NCI-H1105 treated with DMSO at 0.1 percent for 48 hours (cell line): ENCODE measurements at regions not wholly inside any gene's neighbourhood (a gene's known extent, or its start where the extent isn't known, plus 50 kb on each side); places are given as distances from the start of the nearest gene placed in this dataset.
A peak's percentile ranks its signal among the peaks of the same experiment; 100 is the strongest.

Experiments used
- DNase-seq: peaks from one replicate; lab custom pipeline; 2025; lab: John Stamatoyannopoulos, UW

DNA sequence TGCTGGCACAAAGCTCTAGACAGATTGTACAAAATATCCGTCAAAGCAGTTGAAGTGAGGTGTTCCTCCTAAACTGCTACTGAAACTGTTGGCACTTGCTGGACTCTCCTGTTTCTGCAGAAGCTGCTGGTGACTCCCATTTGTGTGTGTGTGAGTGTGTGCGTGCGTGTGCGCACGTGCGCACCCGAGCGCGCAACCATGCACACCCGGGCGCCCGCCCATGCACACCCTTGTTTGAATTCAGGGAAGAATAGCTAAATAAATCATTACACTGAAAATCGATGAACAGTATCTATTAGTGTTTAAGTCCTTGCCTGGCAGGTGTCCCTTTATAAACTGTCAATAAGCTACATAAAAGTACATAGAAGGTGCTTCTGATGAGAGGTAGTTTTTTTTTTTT is 156.4 kb upstream of the B3GALT2 start:
- DNase-seq = no peak

DNA sequence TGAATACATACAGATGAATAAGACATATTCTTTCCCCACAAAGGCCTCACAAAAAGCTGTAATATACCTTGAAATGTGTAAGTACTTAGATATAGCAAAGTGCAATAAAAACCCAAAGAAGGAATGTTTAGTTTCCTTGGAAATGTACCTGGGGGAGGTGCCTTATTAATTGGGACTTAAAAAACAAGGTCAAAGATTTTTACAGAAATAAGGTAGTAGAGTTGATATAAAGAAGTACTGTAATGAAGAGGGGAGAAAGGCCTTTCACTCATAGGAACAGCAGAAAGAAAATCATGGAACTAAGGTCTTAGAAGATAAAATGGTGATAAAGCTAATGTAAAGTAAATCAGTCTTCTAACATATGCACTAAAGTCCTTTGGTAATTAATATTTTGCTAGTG is 153.9 kb upstream of the B3GALT2 start:
- DNase-seq = no peak

DNA sequence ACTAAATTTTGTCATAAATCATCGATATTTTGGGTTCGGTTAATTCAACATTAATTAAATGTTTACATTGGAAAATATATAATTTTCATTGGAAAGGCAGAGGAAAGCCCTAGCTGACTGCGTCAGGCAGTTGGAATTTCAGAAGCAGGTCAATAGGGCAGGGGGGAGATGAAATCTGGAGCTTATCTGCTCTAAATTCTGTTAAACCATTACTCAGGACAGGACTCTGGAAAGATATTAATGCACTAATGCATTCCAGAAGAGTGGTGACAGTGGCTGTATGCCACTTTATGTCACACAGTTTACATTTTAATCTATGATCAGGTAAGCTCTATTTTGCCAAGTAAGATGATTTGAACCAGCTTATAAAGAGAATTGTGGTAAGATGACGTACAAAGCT is 153.0 kb upstream of the B3GALT2 start:
- no peak for DNase-seq

DNA sequence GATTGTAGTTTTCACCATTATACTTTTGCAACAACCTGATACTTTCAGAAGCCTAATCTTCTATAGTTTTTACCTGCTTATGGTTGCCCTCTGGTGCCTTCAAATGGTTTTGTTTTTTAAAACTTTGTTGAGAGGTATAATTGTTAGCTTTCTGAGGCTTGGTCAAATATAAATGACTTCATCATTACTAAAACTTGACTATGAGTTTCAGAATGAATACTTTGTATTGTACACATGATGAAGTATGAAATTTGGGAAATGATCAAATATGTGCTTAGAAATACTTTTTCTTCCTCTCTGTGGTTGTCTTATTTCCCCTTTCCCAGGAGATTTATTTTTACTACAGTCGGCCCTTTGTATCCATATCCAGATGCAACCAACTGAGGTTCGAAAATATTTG is 151.8 kb upstream of the B3GALT2 start:
- DNase-seq = no peak

DNA sequence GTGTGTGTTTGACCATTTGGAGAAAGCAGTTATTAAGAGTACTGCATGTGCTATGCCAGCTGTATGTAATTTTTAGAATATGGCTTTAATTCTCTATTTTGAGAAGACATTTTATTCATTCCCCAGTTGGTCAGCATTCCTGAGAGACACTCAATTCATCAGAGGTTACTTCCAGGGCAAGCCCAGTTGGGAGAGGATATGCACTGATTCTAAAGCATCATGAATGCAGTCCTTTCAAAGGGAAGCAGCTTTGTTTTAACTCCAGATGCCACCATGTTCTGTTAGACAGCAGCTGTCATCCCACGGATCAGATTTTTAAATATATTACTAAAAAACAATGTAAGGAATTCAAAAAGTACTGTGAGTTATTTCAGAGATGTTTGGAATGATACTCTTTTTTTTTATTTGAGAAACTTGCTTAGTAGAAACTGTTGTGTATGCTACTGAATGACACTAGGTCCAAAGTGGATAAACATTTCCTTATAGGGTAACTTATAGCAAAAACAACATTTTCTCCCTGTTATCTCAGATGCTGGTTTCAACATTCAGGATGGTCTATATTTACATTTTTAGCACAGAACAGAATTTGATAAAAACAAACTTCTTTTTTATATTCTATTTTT is 149.5 kb upstream of the B3GALT2 start:
- DNase-seq = no peak

DNA sequence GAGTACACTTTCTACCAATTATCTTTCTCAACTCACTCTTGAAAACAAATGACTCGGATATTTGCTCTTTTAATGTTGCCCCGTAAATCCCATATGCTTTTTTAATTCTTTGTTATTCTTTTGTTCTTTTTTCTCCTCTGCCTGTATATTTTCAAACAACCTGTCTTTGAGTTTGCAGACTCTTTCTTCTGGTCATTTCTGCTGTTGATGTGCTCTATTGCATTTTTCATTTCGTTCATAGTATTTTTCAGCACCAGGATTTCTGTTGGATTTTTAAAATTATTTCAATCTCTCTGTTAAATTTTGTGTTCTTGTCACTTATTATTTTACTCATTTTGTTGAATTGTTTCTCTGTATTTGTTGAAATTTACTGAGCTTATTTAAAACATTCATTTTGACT is 146.8 kb upstream of the B3GALT2 start:
- DNase-seq = no peak

DNA sequence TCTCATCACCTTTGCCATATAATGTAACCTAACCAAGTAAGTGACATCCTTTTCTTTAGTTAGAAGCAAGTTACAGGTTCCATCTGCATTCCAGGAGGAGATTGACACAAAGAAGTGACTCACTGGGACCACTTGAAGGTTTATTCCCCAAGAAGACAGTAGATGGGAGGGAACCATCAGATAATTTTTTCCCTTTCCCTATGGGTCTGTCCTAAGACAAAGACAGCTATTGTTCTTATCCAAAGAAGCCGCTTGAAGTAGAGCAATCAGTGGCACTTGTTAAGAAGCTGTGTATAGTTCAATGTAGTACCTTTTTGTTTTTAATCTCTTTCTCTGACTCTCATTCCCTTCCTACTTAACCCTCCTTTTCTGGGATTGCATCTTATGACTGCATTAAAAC is 139.9 kb upstream of the B3GALT2 start:
- no peak for DNase-seq

DNA sequence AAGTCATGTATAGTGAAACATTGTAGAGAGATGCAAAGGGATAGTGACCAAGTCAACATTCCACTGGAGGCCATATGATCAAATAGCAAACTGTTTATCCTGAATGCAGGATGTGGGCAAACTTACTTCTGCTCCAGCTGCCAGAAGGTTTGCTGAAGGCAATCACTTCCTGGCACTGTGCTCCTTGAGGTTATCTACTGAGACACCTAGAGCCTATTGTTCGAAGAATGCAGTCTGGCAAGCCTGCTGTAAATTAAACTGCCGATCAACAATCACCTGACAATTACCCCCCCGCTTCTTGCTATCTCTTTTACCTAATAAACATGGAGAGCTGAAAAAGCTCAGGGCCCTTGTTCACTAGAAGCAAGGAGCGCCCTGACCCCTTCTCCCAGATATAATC is 139.4 kb upstream of the B3GALT2 start:
- DNase-seq = no peak

DNA sequence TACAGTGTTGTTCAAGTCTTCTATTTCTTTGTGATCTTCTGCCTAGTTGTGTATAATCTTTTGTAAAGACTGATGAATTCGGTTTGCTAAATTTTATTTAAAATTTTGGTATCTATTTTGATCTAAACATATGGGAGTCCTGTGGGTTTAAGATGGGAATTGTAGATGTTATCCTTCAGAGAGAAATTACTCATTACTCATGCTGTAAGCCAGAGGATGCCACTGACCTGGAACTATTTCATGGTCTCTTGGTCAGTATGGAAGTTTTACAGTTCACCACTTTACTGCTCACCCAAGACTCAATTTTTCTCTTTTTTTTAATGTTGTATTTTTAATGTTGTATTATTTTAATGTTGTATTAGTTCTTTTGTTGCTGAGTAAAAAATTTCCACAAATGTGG is 138.6 kb upstream of the B3GALT2 start:
- no peak for DNase-seq

DNA sequence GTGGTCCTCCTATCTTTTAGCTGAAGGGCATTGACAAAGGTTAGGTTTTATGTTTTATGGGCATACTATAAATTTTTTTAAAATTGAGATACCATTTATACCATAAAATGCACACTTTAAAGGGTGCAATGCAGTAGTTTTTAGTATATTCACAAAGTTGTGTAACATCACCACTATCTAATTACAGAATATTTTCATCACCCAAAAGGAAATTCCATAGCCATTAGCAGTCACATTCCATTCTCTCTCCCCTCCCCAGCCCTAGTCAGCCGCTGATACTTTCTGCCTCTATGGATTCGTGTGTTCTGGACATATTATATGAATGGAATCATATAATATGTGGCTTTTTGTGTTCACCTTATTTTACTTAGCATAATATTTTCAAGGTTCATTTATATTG is 135.8 kb upstream of the B3GALT2 start:
- no peak for DNase-seq

DNA sequence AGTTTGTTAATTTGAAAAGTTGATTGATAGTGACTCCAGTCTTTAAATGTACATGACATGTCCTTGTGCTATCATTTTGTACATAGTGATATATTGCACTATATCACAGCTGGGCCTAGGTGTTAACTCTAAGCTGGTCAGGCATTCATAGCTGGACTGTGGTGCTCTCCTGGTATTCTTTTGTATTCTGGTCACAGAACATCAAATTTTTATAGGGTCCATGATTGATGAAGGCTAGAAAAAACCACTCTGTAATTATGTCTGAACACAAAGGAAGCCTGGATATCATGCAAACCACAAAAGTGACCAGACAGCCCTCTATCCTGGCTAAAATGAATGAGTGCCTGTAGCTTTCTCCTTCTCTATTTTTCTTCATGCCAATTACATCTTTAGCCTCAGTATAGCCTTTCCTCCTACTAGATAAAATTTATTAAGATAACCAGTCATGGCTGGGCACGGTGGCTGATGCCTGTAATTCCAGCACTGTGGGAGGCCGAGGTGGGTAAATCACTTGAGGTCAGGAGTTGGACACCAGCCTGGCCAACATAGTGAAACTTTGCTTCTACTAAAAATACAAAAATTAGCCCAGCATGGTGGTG is 134.9 kb upstream of the B3GALT2 start:
- DNase-seq = no peak

DNA sequence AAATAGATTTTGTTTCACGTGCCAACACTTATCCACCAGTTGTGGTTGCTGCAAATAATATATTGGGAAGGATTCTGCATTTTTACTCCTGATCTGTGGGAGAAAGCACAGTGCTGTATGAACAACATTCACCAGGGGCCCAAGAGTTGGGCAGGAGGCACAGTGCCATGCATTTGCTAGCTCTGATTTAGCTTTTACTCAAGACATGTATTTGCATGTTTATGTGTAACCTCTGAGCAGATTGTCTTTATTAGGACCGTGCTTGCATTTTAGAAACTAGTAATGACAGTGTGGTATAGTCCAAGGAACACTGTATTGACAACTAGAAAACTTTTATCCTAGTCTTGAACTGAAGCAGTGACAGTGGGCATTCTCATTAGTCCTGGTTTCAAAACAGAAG is 133.9 kb upstream of the B3GALT2 start:
- DNase-seq = no peak

DNA sequence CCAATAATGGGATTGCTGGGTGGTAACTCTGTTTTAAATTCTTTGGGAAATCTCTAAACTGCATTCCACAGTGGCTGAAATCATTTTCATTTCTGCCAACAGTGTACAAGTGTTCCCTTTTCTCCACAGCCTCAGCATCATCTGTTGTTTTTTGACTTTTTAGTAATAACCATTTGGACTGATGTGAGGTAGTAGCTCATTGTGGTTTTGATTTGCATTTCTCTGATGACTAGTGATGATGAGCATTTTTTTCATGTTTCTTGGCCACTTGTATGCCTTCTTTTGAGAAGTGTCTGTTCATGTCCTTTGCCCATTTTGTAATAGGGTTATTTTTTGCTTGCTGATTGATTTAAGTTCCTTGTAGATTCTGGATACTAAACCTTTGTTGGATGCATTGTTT is 131.9 kb upstream of the B3GALT2 start:
- no peak for DNase-seq

DNA sequence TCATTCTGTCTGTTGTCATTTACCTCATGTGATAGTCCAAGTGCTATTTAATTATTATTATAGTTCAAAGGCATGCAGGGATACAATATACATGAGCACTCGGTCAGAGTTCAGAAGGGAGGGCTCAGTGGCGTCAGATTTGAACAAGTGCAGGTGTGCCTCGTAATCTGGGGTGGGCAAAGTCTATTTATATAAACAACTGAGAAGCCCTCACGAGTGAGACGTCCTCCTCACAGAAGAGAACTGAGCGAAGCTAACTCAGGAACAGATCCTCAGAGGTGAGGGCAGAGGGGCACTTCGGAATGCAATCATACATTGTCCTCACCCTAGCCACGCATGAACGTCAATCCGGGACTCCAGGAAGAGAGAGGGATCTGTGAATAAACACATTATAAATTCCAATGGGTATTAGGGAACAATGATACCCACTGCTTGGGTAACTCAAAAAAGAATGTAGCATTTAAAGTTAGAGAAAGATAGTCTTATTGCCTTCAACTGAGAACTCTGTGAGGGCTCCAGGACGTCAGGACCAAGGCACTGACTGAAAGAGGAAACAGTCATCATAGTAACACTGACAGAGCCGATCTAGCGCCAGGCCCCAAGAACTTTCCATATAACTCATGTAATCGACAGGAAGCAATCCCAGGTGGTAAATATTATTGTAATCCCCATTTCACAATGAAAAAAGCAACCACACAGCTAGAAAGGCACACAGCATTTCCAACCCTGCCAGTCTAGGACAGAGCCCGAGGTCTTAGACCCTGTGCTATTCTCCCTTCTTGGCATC is 127.1 kb upstream of the B3GALT2 start:
- DNase-seq = no peak

DNA sequence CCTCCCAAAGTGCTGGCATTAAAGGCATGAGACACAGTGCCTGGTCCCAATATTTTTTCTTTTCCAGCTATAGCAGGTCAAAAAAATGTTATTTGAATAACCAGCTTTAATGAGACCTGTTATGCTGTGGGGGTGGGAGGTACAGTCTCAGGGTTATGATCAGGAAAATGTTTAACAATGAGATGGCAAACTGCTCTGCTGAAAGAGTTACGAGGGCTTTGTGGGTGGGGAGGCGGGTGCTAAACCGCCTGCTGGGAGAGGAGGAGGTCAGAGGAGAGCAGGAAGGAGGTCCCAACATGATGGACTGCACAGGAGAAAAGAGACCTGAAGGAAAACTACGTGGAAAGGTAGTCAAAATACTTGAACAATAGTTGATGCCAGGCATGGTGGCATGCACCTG is 126.0 kb upstream of the B3GALT2 start:
- no peak for DNase-seq

DNA sequence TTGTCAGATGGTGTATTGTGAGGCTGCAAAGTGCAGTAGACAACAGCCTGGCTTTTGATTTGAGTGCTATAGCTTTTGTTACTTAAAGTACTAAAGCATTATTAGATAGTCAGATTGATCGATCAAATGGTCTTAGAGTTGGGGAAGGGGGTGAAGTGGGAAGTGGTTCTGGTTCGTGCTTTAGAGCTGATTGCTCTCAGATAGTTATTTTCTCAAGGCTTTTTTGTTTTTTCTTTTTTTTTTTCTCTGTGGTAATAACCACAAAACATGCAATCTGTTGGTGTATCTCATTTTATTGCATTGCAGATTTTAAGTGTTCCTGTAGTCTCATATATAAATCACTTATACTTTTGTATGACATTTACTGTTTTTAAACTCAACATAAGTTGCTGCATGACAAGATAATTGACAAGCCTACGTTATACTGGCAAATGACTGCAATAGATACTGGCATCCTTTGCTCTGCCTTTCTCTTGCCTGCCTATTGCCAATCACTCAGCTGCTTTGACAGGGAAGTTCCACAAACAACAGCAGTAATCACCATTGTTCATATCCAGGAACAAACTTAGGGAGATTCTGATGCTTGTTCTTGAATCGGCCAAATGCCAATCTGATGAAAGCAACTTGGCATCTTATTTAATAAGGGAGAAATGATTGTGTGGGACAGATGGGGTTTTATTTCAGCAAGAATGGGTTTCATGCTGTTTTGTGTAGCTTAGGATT is 125.0 kb upstream of the B3GALT2 start:
- DNase-seq = no peak

DNA sequence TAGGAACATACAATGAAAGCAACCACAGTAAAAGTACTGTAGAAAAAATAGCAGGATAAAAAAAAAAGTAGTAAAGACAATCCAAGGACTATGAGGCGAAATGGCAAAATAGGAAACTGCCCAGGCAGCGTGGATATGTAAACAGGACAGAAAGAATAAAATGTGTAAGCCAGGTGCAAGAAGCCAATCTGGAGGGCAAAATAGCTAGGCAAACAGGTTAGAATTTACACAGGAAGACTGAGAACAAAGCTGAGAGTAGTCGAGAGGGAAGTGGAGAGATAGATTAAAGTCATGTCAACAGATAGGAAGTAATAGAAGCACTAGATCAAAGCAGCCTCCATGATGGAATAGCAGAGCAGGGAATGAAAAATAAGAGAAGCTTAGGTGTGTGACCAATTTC is 124.2 kb upstream of the B3GALT2 start:
- peak; percentile 80 for DNase-seq

DNA sequence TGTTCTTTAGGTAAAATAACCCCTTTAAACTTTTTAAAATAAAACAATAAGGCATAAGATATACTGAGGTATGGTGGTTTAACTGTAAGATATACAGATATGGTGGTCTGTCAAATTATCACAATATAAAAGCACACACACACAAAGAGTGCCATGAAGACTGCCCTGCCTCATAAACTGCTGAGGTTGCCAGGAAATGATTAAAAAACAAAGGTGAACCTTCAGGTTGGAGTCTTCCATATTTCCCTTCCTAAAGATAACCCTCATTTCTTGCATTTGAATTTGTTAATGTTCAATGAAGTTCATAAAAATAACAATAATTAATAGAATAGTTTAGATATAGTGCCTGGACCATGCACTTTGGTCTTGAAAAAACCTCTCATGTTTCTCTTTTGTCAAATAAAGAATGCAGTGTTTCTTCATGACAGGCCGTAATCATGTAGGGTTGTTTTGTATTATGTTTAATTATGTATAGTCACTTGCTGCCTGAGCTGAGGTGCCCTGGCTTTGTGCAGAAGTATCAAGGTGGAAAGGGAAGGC is 123.6 kb upstream of the B3GALT2 start:
- no peak for DNase-seq

DNA sequence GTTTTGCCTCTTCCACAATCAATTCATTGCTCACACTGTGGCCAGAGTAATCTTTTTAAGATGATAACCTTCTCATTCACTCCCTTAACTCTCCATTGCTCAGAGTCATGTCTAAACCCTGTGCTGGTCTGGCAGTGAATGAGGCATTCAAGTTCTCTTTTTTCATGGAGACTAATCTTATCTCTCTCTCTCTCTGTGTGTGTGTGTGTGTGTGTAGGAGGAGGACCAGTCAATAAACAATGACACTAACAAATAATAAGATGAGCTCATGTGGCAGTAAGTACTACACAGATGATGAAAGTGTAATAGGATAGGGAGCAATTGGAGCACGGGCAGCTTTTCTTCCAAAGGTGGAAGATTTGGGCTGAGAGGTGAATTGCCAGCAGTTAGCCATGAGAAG is 122.0 kb upstream of the B3GALT2 start:
- no peak for DNase-seq

DNA sequence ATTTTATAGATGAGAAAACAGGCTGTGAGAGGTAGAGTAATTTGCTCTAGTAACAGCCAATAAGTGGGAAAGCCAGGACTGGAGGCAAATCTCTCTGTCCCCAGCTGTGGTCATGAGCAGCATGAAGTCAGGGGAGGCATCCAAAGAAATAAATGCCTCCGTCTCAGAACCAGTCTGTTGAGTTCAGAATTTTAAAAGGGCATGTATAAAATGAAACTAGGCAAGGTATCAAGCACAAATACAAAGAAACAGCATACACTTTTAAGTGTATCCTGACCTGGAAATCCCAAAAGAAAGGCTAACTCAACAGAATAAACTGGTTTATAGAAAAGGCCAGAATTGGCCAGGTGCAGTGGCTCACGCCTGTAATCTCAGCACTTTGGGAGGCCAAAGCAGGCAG is 120.0 kb upstream of the B3GALT2 start:
- no peak for DNase-seq
